NCI-H345 treated with DMSO at 0.1 percent for 48 hours (cell line): ENCODE measurements at regions not wholly inside any gene's neighbourhood (a gene's known extent, or its start where the extent isn't known, plus 50 kb on each side); places are given as distances from the start of the nearest gene placed in this dataset.

Source experiments
- DNase-seq: peaks from one replicate; lab custom pipeline; 2025; ENCODE audit not compliant: unreplicated experiment; lab: John Stamatoyannopoulos, UW

- no peak for DNase-seq
Observed at GRCh38 chr5:9927521-9927997, 297.4 kb upstream of the TAS2R1 start.

- no peak for DNase-seq
Observed at GRCh38 chr5:9927106-9927505, 297.0 kb upstream of the TAS2R1 start.

GRCh38 chr5:9924614-9925013 lies 294.5 kb upstream of the TAS2R1 start:
- no peak for DNase-seq

- DNase-seq: no peak
Observed at GRCh38 chr5:9922719-9923118, 292.6 kb upstream of the TAS2R1 start.

GRCh38 chr5:9920697-9921096 lies 290.5 kb upstream of the TAS2R1 start:
- no peak for DNase-seq

- no peak for DNase-seq
Observed at GRCh38 chr5:9919306-9920030, 289.3 kb upstream of the TAS2R1 start.

GRCh38 chr5:9905661-9906060 lies 275.5 kb upstream of the TAS2R1 start:
- DNase-seq: no peak

- peak; percentile 81 for DNase-seq
Observed at GRCh38 chr5:9903801-9904200, 273.6 kb upstream of the TAS2R1 start.

GRCh38 chr5:9898319-9898718 lies 268.2 kb upstream of the TAS2R1 start:
- DNase-seq: peak; percentile 8

- DNase-seq: no peak
Observed at GRCh38 chr5:9895302-9895645, 265.1 kb upstream of the TAS2R1 start.

- no peak for DNase-seq
Observed at GRCh38 chr5:9894571-9895301, 264.6 kb upstream of the TAS2R1 start.

GRCh38 chr5:9892696-9893095 lies 262.5 kb upstream of the TAS2R1 start:
- DNase-seq: no peak

- no peak for DNase-seq
Observed at GRCh38 chr5:9889511-9889910, 259.4 kb upstream of the TAS2R1 start.

- no peak for DNase-seq
Observed at GRCh38 chr5:9888501-9888901, 258.4 kb upstream of the TAS2R1 start.

- no peak for DNase-seq
Observed at GRCh38 chr5:9885164-9885563, 255.0 kb upstream of the TAS2R1 start.

GRCh38 chr5:9878206-9878605 lies 248.1 kb upstream of the TAS2R1 start:
- no peak for DNase-seq

- DNase-seq: no peak
Observed at GRCh38 chr5:9877488-9877887, 247.3 kb upstream of the TAS2R1 start.

- DNase-seq: no peak
Observed at GRCh38 chr5:9876451-9876850, 246.3 kb upstream of the TAS2R1 start.

- no peak for DNase-seq
Observed at GRCh38 chr5:9869616-9870288, 239.6 kb upstream of the TAS2R1 start.

GRCh38 chr5:9865574-9865973 lies 235.4 kb upstream of the TAS2R1 start:
- DNase-seq: no peak

- DNase-seq: no peak
Observed at GRCh38 chr5:9864791-9865190, 234.6 kb upstream of the TAS2R1 start.

- no peak for DNase-seq
Observed at GRCh38 chr5:9863486-9863885, 233.3 kb upstream of the TAS2R1 start.
